GM19468 (cell line): ENCODE measurements at regions not wholly inside any gene's neighbourhood (a gene's known extent, or its start where the extent isn't known, plus 50 kb on each side); places are given as distances from the start of the nearest gene placed in this dataset.
"Not testable (repeated sequence)": the region's sequence is repeated elsewhere in the genome, so short reads cannot be mapped to it uniquely, and the experiment has no call there.

Experiments
- ATAC-seq: cut with Tn5 transposase; IDR thresholded peaks from one replicate; pipeline ENCODE4 v1.9.1; 2021; ENCODE audit warnings: mild to moderate bottlenecking, moderate library complexity, moderate number of reproducible peaks; ENCODE audit not compliant: unreplicated experiment; ENCODE audit errors: extremely low read depth

GRCh38 chr5:118614731-118615456 lies 373.5 kb downstream of the DTWD2 start:
- no peak for ATAC-seq

DNA sequence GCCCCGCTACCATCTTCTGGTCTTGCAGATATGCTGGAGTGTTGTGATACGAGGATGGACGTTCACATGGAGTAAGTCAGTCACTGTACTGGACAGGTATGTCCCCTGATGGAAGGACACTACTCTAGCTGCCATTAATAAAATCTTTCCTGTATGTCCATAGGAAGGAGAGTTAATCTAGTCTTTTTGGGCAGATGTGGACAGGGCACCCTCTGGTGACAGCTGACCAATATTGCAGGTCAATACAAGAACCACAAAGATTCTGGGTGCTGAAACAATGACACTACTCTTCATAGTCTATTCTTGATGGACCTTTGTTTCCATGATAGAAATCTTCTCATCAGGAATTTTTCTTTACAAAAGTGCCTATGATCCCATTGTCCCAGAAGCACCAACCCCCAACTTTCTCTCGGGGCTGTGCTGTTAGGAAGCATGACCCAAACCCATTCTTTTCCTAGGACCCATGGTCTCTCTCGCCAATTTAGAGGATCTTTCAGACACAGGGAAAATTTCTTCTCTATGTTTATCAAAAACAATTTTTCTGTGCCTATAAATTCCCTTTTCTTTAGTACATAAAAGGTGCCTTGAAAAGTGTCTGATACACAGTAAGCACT lies 376.9 kb downstream of the DTWD2 start:
- ATAC-seq = peak; percentile 36

- ATAC-seq = no peak
Observed at GRCh38 chr5:118606940-118607339, 381.4 kb downstream of the DTWD2 start.

DNA sequence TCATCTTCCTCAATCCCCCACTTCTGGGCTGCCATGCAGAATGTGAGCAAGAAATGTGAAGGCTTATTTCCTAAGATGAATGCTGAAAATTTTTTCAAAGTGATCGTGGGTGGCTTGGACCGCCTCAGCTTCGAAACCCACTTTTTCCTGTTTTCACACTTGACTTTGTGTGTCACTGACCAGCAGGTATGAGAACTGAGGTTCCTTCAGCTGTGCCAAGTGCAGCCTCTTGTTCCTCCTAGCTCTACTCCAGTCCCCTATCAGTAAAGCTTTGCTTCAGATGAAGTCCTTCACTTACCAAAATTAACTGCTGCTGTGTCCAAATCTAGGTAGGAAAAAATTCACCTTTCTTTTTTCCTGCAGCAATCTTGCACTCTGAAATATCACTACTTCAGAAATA lies 382.6 kb downstream of the DTWD2 start:
- no peak for ATAC-seq

GRCh38 chr5:118604106-118604505 lies 384.2 kb downstream of the DTWD2 start:
- no peak for ATAC-seq

- no peak for ATAC-seq
Observed at GRCh38 chr5:118603278-118603677, 385.1 kb downstream of the DTWD2 start.

GRCh38 chr5:118598311-118598710 lies 390.0 kb downstream of the DTWD2 start:
- no peak for ATAC-seq

DNA sequence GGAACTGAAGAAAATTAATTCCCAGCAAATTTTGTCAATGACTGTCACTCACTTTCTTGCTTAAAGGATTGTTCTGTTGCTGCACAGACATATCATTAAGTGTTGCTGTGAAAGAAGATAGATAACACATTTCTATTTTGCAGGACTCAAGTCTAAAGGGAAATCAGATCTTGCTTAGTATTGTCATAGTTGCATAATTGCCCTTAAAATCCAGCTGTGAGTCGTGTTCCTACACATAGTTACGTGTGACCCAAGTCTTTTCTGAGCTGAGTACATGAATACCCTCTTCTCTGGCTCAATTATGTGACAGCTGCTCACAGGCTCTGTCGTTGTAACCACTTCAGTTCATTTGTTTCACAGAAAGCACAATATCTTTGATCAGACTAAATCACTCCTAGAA lies 390.8 kb downstream of the DTWD2 start:
- no peak for ATAC-seq

DNA sequence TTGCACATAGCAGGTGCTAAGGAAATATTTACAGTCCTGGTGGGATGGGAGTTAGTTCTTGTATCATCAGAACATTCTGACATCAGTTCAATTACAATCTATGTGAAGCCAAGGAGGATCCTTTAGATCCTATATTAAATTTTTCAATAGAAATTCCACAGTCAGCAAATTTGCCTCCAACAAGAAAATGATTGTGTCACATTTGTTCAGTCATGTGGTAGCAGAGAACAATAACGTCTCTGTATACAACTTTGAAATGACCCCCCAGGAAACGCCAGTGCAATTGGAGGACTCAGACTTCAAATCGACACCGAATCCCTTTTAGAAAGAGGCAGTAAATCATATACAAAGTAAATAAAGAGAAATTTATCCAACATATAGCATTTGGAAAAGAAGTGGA lies 392.1 kb downstream of the DTWD2 start:
- no peak for ATAC-seq

DNA sequence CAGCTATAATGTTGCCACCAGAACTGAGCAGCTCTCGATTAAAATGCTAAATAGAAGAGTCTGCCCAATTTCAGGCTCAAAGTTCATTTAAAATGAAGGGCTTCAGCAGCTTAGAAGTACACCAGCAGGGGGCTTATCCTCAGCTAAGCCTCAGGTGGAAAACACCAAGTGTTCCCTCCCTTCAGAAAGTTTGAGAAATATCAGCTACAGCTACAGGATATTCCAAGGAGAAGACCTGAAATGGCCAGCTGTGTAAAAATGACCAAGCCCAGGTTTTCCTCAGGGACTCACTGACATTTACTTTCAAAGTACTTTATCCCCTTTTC lies 395.4 kb downstream of the DTWD2 start:
- no peak for ATAC-seq

DNA sequence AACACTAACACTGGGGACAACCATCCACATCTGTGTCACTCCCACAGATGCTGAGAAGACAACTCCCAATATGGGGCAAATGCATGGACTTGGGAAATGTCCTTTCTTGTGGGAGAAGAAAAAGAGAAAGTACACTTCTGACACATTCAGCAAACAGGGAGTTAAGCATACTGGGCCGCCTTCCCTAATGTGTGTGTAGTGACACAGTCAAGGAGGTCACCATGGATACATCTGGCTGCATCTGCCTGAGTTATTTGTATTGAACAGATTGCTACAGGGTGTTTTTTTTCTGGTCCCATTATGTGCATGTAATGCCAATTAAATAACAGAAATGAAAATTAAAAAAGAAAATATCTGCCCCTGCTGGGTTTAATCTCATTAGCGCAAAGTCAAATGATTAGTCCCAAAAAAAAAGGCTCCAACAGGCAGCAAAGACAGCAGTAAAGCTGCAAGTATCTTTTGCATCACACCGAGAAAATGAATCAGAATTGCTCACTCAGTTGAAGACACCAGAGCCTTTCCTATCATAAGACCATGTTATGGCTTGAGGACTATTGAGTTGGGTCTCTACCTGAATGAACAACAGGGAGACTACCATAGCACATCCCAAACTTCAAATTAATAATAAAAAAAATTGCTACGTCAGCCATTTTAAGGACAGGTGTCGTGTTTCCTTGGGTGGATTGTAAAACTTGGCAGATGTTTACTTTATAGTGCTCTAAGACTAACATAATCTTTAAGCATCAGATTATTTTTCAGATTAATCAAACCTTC lies 395.9 kb downstream of the DTWD2 start:
- no peak for ATAC-seq

- no peak for ATAC-seq
Observed at GRCh38 chr5:118590806-118591205, 397.5 kb downstream of the DTWD2 start.

DNA sequence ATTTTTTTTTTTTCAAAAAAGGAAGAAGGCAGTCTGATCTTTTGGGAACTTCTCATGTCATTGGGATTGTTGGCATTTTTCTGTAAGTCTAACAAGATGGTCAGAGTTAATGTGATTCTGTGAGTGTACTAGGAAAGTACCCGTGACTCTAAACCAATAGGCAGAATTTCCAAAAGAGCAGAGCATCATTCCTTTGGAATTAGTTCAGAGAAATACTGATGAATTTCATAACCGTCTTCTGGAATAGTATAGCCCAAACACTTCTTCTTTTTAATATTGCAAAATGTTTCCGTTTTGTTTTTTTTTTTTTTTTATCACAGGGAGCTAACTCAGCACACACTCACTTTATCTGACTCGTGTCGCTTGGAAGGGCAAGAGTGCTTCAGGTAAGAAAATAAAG lies 407.4 kb downstream of the DTWD2 start:
- no peak for ATAC-seq

- no peak for ATAC-seq
Observed at GRCh38 chr5:118578093-118578492, 410.3 kb downstream of the DTWD2 start.

- no peak for ATAC-seq
Observed at GRCh38 chr5:118577621-118578020, 410.7 kb downstream of the DTWD2 start.

DNA sequence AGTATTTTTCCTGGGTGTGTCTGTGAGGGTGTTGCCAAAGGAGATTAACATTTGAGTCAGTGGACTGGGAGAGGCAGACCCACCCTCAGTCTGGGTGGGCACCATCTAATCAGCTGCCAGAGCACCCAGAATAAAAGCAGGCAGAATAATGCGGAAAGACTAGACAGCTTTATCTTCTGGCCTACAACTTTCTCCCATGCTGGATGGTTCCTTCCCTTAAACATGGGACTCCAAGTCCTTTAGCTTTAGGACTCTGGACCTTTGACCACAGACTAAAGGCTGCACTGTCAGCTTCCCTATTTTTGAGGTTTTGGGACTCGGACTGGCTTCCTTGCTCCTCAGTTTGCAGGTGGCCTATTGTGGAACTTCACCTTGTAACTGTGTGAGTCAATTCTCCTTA lies 418.1 kb downstream of the DTWD2 start:
- not testable (repeated sequence) for ATAC-seq

GRCh38 chr5:118569596-118569995 lies 418.8 kb downstream of the DTWD2 start:
- ATAC-seq = not testable (repeated sequence)

GRCh38 chr5:118565335-118565971 lies 422.9 kb downstream of the DTWD2 start:
- no peak for ATAC-seq

DNA sequence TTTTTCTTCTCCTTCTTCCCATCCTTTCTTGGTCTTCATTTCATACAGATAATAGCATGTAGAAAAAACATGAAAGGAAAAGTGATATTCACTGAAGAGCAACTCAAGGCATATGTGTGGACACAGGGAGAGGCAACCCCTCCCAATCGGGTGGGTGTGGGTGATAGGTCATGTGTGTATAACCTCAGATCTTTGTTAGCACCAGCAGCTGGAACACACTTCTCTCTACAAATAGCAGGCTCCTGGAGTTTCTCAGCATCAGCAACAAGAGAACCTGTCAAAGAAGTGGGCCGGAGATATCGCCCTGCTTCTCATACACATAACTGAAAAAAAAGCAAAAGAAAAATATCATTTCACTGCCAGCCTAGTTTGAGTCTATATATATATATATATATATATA lies 426.4 kb downstream of the DTWD2 start:
- ATAC-seq = no peak

GRCh38 chr5:118561235-118561634 lies 427.1 kb downstream of the DTWD2 start:
- ATAC-seq = no peak

DNA sequence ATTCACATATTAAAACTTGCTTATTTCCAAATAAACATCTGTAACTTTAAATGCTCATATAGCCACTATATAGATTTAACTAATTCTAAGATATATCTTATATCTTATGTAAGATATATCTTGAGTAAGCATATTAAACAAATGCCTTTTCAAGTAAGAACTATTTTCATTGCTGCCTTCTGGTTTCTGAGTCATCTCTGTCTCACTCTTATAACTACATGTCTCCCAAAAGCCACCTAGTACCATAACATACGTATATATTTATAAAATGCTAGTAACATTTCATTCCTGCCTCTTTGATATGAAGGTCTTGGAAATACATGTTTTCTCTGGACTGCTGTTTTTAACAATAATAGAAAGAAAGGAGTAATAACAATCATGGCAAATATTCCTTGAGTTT lies 429.5 kb downstream of the DTWD2 start:
- no peak for ATAC-seq
